Bronchial epithelial cell (primary cell): ENCODE measurements at regions not wholly inside any gene's neighbourhood (a gene's known extent, or its start where the extent isn't known, plus 50 kb on each side); places are given as distances from the start of the nearest gene placed in this dataset.

Experiments used
- DNase-seq: peaks from one replicate; pipeline ENCODE4 v3.0.0-alpha.2; 2010; ENCODE audit warnings: low read depth
- FAIRE-seq: peaks from 2 replicates; lab custom pipeline; 2011; peaks lifted over from hg19 to GRCh38; lab: Jason Lieb, UNC
- H3K27me3 ChIP-seq: 2 replicates; pipeline ENCODE4 v1.5.1; 2011; ENCODE audit warnings: low read length; ENCODE audit not compliant: control insufficient read depth, insufficient read depth
- H3K36me3 ChIP-seq: 2 replicates; pipeline ENCODE4 v1.5.1; 2011; ENCODE audit warnings: low read length; ENCODE audit not compliant: control insufficient read depth, insufficient read depth
- H3K4me3 ChIP-seq: 2 replicates; pipeline ENCODE4 v1.5.1; 2011; ENCODE audit warnings: mild to moderate bottlenecking, low read depth, low read length, control low read depth
- CTCF ChIP-seq: IDR thresholded peaks from 2 replicates; pipeline ENCODE4 v1.5.1; 2011; ENCODE audit warnings: mild to moderate bottlenecking, moderate library complexity, low read length, control low read depth, inconsistent platforms; ENCODE audit not compliant: insufficient read depth, severe bottlenecking

GRCh38 chr7:16204953-16205352 is 216.4 kb downstream of the CRPPA start:
- TF ChIP-seq CTCF: no peak
- no peak overlapping the region for H3K4me3 ChIP-seq
- H3K27me3 ChIP-seq: no peaks in the 10 kb centered on the region
- H3K36me3 ChIP-seq: no peaks in the 10 kb centered on the region
- FAIRE-seq (no peak), DNase-seq (no peak)

- Histone ChIP-seq H3K4me3 (no peak overlapping the region), H3K27me3 (no peaks in the 10 kb centered on the region), H3K36me3 (no peaks in the 10 kb centered on the region)
- FAIRE-seq (no peak), DNase-seq (peak; percentile 62)
- TF ChIP-seq CTCF: no peak
Observed at GRCh38 chr7:16203065-16203464, 218.3 kb downstream of the CRPPA start.

- Histone ChIP-seq H3K4me3 (no peak overlapping the region), H3K36me3 (no peaks in the 10 kb centered on the region), H3K27me3 (no peaks in the 10 kb centered on the region)
- peak; percentile 12 for DNase-seq
- no peak for FAIRE-seq
- TF ChIP-seq CTCF: no peak
Observed at GRCh38 chr7:16202303-16202702, 219.0 kb downstream of the CRPPA start.

- Histone ChIP-seq H3K4me3 (no peak overlapping the region), H3K27me3 (no peaks in the 10 kb centered on the region), H3K36me3 (no peaks in the 10 kb centered on the region)
- no peak for FAIRE-seq
- no peak for TF ChIP-seq CTCF
- DNase-seq: peak; percentile 56
Observed at GRCh38 chr7:16200591-16200990, 220.7 kb downstream of the CRPPA start.

- Histone ChIP-seq H3K4me3 (no peak overlapping the region), H3K27me3 (no peaks in the 10 kb centered on the region), H3K36me3 (no peaks in the 10 kb centered on the region)
- no peak for FAIRE-seq
- TF ChIP-seq CTCF: no peak
- DNase-seq: no peak
Observed at GRCh38 chr7:16193631-16194030, 227.7 kb downstream of the CRPPA start.

- no peak for FAIRE-seq
- no peak for TF ChIP-seq CTCF
- Histone ChIP-seq H3K4me3 (no peak overlapping the region), H3K27me3 (no peaks in the 10 kb centered on the region), H3K36me3 (no peaks in the 10 kb centered on the region)
- peak; percentile 25 for DNase-seq
Observed at GRCh38 chr7:16189026-16189715, 232.2 kb downstream of the CRPPA start.
